K562 (cell line): ENCODE measurements at regions not wholly inside any gene's neighbourhood (a gene's known extent, or its start where the extent isn't known, plus 50 kb on each side); places are given as distances from the start of the nearest gene placed in this dataset.

ENCODE experiments used
- ATAC-seq: fragments of 200-7000 bp; cut with Tn5 transposase; 3 replicates; pipeline ENCODE4 v1.9.1; 2020; ENCODE audit warnings: moderate library complexity
- BruUV-seq: library from RNA; stranded (reverse); fragments of 400-500 nt; replicated peaks from 2 replicates; lab custom pipeline; 2021; lab: Mats Ljungman, UMichigan
- CTCF ChIA-PET: fragments of 300-600 bp; formaldehyde crosslinking; extraction: SDS; loops from one replicate; lab custom pipeline; 2021; ENCODE audit warnings: low intra/inter-chr PET ratio; lab: Yijun Ruan, JAX
- POLR2A ChIA-PET: fragments of 300-600, 350-650 bp; sonication (Branson Sonifier 250); formaldehyde crosslinking; extraction: SDS; loops from one replicate; lab custom pipeline; 2021; ENCODE audit warnings: antibody characterized with exemption, inconsistent platforms; lab: Yijun Ruan, JAX
- DNase-seq, 4 experiments: peaks; one replicate each; pipeline versions ENCODE4 v3.0.0 to v3.0.0-alpha.2; 2011 to 2018; ENCODE audit warnings: low spot score in 3 of 4, mixed read lengths in 3 of 4; ENCODE audit errors: extremely low read depth in 1 of 4
- FAIRE-seq: peaks from 2 replicates; lab custom pipeline; 2011; peaks lifted over from hg19 to GRCh38; lab: Jason Lieb, UNC
- H2AFZ ChIP-seq: 2 replicates; pipeline ENCODE4 v1.6.0; 2011; ENCODE audit warnings: low read depth, low read length, control low read depth, inconsistent platforms
- H3K27ac ChIP-seq: fragments of 200-600 bp; 3 replicates; pipeline ENCODE4 v1.8.0; 2011; ENCODE audit warnings: low read depth, mild to moderate bottlenecking, control low read depth, inconsistent platforms, low read length, moderate library complexity, mixed read lengths; ENCODE audit errors: extremely low read depth
- H3K27me3 ChIP-seq, 2 experiments: fragments of 300-600 bp in 1 of 2; 2 replicates in 1 of 2; 3 replicates in 1 of 2; pipeline versions ENCODE4 v1.6.0 to v1.8.0; 2011; ENCODE audit warnings: inconsistent platforms in 2 of 2, low read length in 2 of 2, mild to moderate bottlenecking in 1 of 2, mixed read lengths in 1 of 2, moderate library complexity in 1 of 2; ENCODE audit not compliant: control insufficient read depth in 2 of 2, insufficient read depth in 2 of 2
- H3K36me3 ChIP-seq: fragments of 300-600 bp; 3 replicates; pipeline ENCODE4 v1.8.0; 2011; ENCODE audit warnings: mild to moderate bottlenecking, low read length, inconsistent platforms; ENCODE audit not compliant: control insufficient read depth, insufficient read depth
- H3K4me1 ChIP-seq, 2 experiments: fragments of 200-600 bp in 1 of 2; replicated peaks in 1 of 2; 2 replicates in 1 of 2; 3 replicates in 1 of 2; pipeline versions ENCODE4 v1.5.1 to v1.8.0; 2011; ENCODE audit warnings: inconsistent platforms in 2 of 2, low read length in 2 of 2, mild to moderate bottlenecking in 1 of 2, mixed read lengths in 1 of 2, moderate library complexity in 1 of 2; ENCODE audit not compliant: control insufficient read depth in 2 of 2, insufficient read depth in 2 of 2
- H3K4me2 ChIP-seq: 2 replicates; pipeline ENCODE4 v1.6.1; 2011; ENCODE audit warnings: low read length, control low read depth, inconsistent platforms, mixed read lengths; ENCODE audit not compliant: insufficient read depth
- H3K4me3 ChIP-seq: fragments of 200-600 bp; sonication (generic), shearing (Covaris generic); 2 replicates; pipeline ENCODE4 v1.5.1; 2016; ENCODE audit warnings: control low read depth, inconsistent platforms
- H3K79me2 ChIP-seq: fragments of 200-600 bp; 3 replicates; pipeline ENCODE4 v1.8.0; 2011; ENCODE audit warnings: low read length, inconsistent platforms; ENCODE audit not compliant: control insufficient read depth, insufficient read depth
- H3K9ac ChIP-seq, 2 experiments: 2 replicates each; pipeline versions ENCODE4 v1.6.0 to v1.6.1; 2011; ENCODE audit warnings: low read depth in 2 of 2, low read length in 2 of 2, control low read depth in 1 of 2, inconsistent platforms in 1 of 2, mild to moderate bottlenecking in 1 of 2, mixed read lengths in 1 of 2; ENCODE audit not compliant: insufficient read depth in 1 of 2
- H3K9me1 ChIP-seq: one replicate; pipeline ENCODE4 v1.6.0; 2011; ENCODE audit warnings: inconsistent platforms, mild to moderate bottlenecking, low read length, moderate library complexity; ENCODE audit not compliant: control insufficient read depth, insufficient read depth
- H3K9me3 ChIP-seq: replicated peaks from 2 replicates; pipeline ENCODE4 v1.5.1; 2011; ENCODE audit warnings: low read depth, low read length, inconsistent platforms; ENCODE audit not compliant: control insufficient read depth, insufficient read depth
- H4K20me1 ChIP-seq: replicated peaks from 2 replicates; pipeline ENCODE4 v1.6.1; 2011; ENCODE audit warnings: low read length, inconsistent platforms, mixed read lengths; ENCODE audit not compliant: control insufficient read depth, insufficient read depth
- CBFA2T2 ChIP-seq: fragments of 450-650 bp; conservative IDR thresholded peaks from 2 replicates; pipeline ENCODE4 v1.6.1; 2017; ENCODE audit warnings: mild to moderate bottlenecking
- E2F4 ChIP-seq: sonication (generic); formaldehyde crosslinking; IDR thresholded peaks from 2 replicates; pipeline ENCODE4 v1.8.0; 2022; ENCODE audit warnings: mild to moderate bottlenecking, low read depth, missing genetic modification reagents
- ETS1 ChIP-seq: conservative IDR thresholded peaks from 2 replicates; pipeline ENCODE4 v1.6.1; 2011; ENCODE audit warnings: low read depth, mild to moderate bottlenecking, low read length; ENCODE audit not compliant: control insufficient read depth
- FOXM1 ChIP-seq, 2 experiments: fragments of 450-650 bp in 1 of 2; sonication (generic) in 1 of 2; formaldehyde crosslinking in 1 of 2; IDR thresholded peaks; 2 replicates each; pipeline versions ENCODE4 v1.6.1 to v1.9.0; 2017 to 2022; ENCODE audit warnings: low read depth in 2 of 2, mild to moderate bottlenecking in 2 of 2, missing genetic modification reagents in 1 of 2, moderate library complexity in 1 of 2
- PHF21A ChIP-seq: fragments of 450-650 bp; IDR thresholded peaks from 2 replicates; pipeline ENCODE4 v1.6.1; 2017; ENCODE audit warnings: low read depth, borderline replicate concordance
- RHOXF2B ChIP-seq: fragments of 250-450 bp; sonication (Bioruptor Pico); conservative IDR thresholded peaks from 2 replicates; pipeline ENCODE4 v1.5.1; 2021
- XRCC3 ChIP-seq: fragments of 450-650 bp; IDR thresholded peaks from 2 replicates; pipeline ENCODE4 v1.6.1; 2017; ENCODE audit warnings: mild to moderate bottlenecking, moderate library complexity
- XRCC4 ChIP-seq: IDR thresholded peaks from one replicate; pipeline ENCODE4 v1.6.1; 2011; ENCODE audit not compliant: insufficient read depth, insufficient read length; ENCODE audit errors: extremely low read depth
- ZNF184 ChIP-seq: sonication (generic); formaldehyde crosslinking; IDR thresholded peaks from 2 replicates; pipeline ENCODE4 v1.5.0; 2020; ENCODE audit warnings: missing genetic modification reagents
- ZNF583 ChIP-seq: fragments of 250-450 bp; sonication (Bioruptor Pico); IDR thresholded peaks from 2 replicates; pipeline ENCODE4 v1.4.0; 2020
- ZSCAN32 ChIP-seq: fragments of 450-650 bp; formaldehyde crosslinking; IDR thresholded peaks from 2 replicates; pipeline ENCODE4 v1.4.0; 2020; ENCODE audit warnings: mild to moderate bottlenecking, moderate library complexity
- WGBS: fragments of 100-300 bp; shearing (Covaris generic); methylation state at CpG from one replicate; pipeline ENCODE4 v1.1.6; 2016; ENCODE audit warnings: low coverage, mixed read lengths; ENCODE audit not compliant: insufficient coverage; ENCODE audit errors: missing lambda C conversion rate; 5-methylcytosine and 5-hydroxymethylcytosine counted together
- in situ Hi-C: fragments of 300-500 bp; cut with MboI; formaldehyde crosslinking; loops from 4 replicates; pipeline ENCODE4 v1.15.0; 2018; ENCODE audit warnings: inconsistent platforms, mixed read lengths
- intact Hi-C: fragments of 100-400 bp; cut with micrococcal nuclease; formaldehyde crosslinking; loops from 2 replicates; pipeline ENCODE4 v1.14.2; 2022

- ATAC-seq (no peak), FAIRE-seq (no peak), DNase-seq (no peak)
- WGBS = 2% methylated on average over 9 of the region's 9 CpGs
- no TSS peak for BruUV-seq
- Histone ChIP-seq H3K27me3 (0 out of 5 replicates have a peak, but pooled peaks cover 0 to 3% of the 10 kb centered on the region in 2 experiments), H3K79me2 (no peaks in the 10 kb centered on the region), H3K9me1 (no peaks in the 10 kb centered on the region), H3K4me3 (no peak overlapping the region), H3K4me2 (no peak overlapping the region), H3K36me3 (no peaks in the 10 kb centered on the region), H3K9me3 (no peaks in the 10 kb centered on the region), H3K4me1 (no peaks in the 10 kb centered on the region)
- ChIA-PET CTCF (no interaction called here), POLR2A (no interaction called here)
- TF ChIP-seq CBFA2T2 (no peak), ZSCAN32 (CRISPR knock-in tag) (no peak), E2F4 (CRISPR knock-in tag) (no peak), RHOXF2B (CRISPR knock-in tag) (no peak), ETS1 (no peak), ZNF583 (CRISPR knock-in tag) (no peak), XRCC4 (no peak), PHF21A (no peak), FOXM1 (IDR thresholded peaks at IDR 0.05; ENCODE audit: low read depth) (no peak), FOXM1 (CRISPR knock-in tag; IDR thresholded peaks at IDR 0.05; ENCODE audit: low read depth) (no peak), ZNF184 (CRISPR knock-in tag) (no peak), XRCC3 (no peak)
- TF ChIP-seq, all 486 proteins: peak for 0
- in situ Hi-C loops = no loop called here
- H2AFZ ChIP-seq = no peak overlapping the region
- intact Hi-C loops = no loop called here
- no peak overlapping the region for H3K27ac ChIP-seq
- no peaks in the 10 kb centered on the region for H4K20me1 ChIP-seq
- no peak overlapping the region for H3K9ac ChIP-seq
Measured at GRCh38 chr16:6709736-6710135, 622.9 kb upstream of the RBFOX1 start.
